ENCODE measurements at regions not wholly inside any gene's neighbourhood (a gene's known extent, or its start where the extent isn't known, plus 50 kb on each side); places are given as distances from the start of the nearest gene placed in this dataset.

- DNase-seq = no peak
These were observed 52.9 kb downstream of the FRMPD3 start for GRCh38 chrX:107502316-107502715.

- DNase-seq = no peak
These were observed 54.6 kb downstream of the FRMPD3 start for GRCh38 chrX:107504006-107504405.

GRCh38 chrX:107505223-107505622 lies 55.8 kb downstream of the FRMPD3 start:
- no peak for DNase-seq

- no peak for DNase-seq
These were observed 57.2 kb downstream of the FRMPD3 start for GRCh38 chrX:107506596-107507031.

- DNase-seq = no peak
These were observed 57.8 kb downstream of the FRMPD3 start for GRCh38 chrX:107507093-107507743.

- no peak for DNase-seq
These were observed 58.3 kb downstream of the FRMPD3 start for GRCh38 chrX:107507744-107508117.

- no peak for DNase-seq
These were observed 59.5 kb downstream of the FRMPD3 start for GRCh38 chrX:107508925-107509324.

GRCh38 chrX:107514944-107515343 lies 65.5 kb downstream of the FRMPD3 start:
- no peak for DNase-seq

- DNase-seq = no peak
These were observed 72.6 kb downstream of the FRMPD3 start for GRCh38 chrX:107521877-107522586.

- DNase-seq = no peak
These were observed 73.4 kb downstream of the FRMPD3 start for GRCh38 chrX:107522901-107523300.

GRCh38 chrX:107526141-107526540 lies 76.7 kb downstream of the FRMPD3 start:
- no peak for DNase-seq

- DNase-seq = no peak
These were observed 80.7 kb downstream of the FRMPD3 start for GRCh38 chrX:107530141-107530540.

GRCh38 chrX:107537815-107538214 lies 88.4 kb downstream of the FRMPD3 start:
- peak; percentile 64 for DNase-seq

- no peak for DNase-seq
These were observed 87.1 kb upstream of the PRPS1 start for GRCh38 chrX:107541244-107541643.

- DNase-seq = no peak
These were observed 86.3 kb upstream of the PRPS1 start for GRCh38 chrX:107542040-107542439.

- no peak for DNase-seq
These were observed 85.8 kb upstream of the PRPS1 start for GRCh38 chrX:107542500-107542899.

GRCh38 chrX:107547621-107548020 lies 80.7 kb upstream of the PRPS1 start:
- no peak for DNase-seq

- DNase-seq = no peak
These were observed 79.5 kb upstream of the PRPS1 start for GRCh38 chrX:107548775-107549174.

GRCh38 chrX:107549504-107549903 lies 78.8 kb upstream of the PRPS1 start:
- DNase-seq = no peak

- no peak for DNase-seq
These were observed 76.8 kb upstream of the PRPS1 start for GRCh38 chrX:107551546-107551945.

GRCh38 chrX:107552930-107553329 lies 75.4 kb upstream of the PRPS1 start:
- no peak for DNase-seq

- DNase-seq = no peak
These were observed 71.3 kb upstream of the PRPS1 start for GRCh38 chrX:107556967-107557366.

GRCh38 chrX:107559506-107559905 lies 68.8 kb upstream of the PRPS1 start:
- DNase-seq = no peak

- DNase-seq = no peak
These were observed 68.3 kb upstream of the PRPS1 start for GRCh38 chrX:107560041-107560440.

GRCh38 chrX:107560980-107561379 lies 67.3 kb upstream of the PRPS1 start:
- no peak for DNase-seq
